Panc1 (cell line): ENCODE measurements at regions not wholly inside any gene's neighbourhood (a gene's known extent, or its start where the extent isn't known, plus 50 kb on each side); places are given as distances from the start of the nearest gene placed in this dataset.

Experiments
- POLR2AphosphoS5 ChIP-seq: IDR thresholded peaks from 2 replicates; pipeline ENCODE4 v1.6.1; 2012; ENCODE audit warnings: mild to moderate bottlenecking, low read depth, low read length, moderate library complexity
- SIN3A ChIP-seq: IDR thresholded peaks from 2 replicates; pipeline ENCODE4 v1.6.1; 2012; ENCODE audit warnings: low read depth, mild to moderate bottlenecking, low read length, moderate library complexity, borderline replicate concordance; ENCODE audit not compliant: insufficient read depth
- TCF7L2 ChIP-seq: IDR thresholded peaks from 2 replicates; pipeline ENCODE4 v1.6.1; 2011; ENCODE audit warnings: mild to moderate bottlenecking, low read depth, low read length, inconsistent platforms
- TF ChIP-seq, protein P1 (sequence below): fragments of 450-650 bp; IDR thresholded peaks from 2 replicates; pipeline ENCODE4 v1.5.1; 2017; ENCODE audit warnings: mild to moderate bottlenecking
- TF ChIP-seq, protein P2 (sequence below), 2 experiments: IDR thresholded peaks; 2 replicates each; pipeline ENCODE4 v1.6.1; 2011 to 2012; ENCODE audit warnings: low read depth in 2 of 2, control low read depth in 1 of 2, low read length in 1 of 2, mild to moderate bottlenecking in 1 of 2, moderate library complexity in 1 of 2; ENCODE audit not compliant: insufficient read depth in 1 of 2

DNA sequence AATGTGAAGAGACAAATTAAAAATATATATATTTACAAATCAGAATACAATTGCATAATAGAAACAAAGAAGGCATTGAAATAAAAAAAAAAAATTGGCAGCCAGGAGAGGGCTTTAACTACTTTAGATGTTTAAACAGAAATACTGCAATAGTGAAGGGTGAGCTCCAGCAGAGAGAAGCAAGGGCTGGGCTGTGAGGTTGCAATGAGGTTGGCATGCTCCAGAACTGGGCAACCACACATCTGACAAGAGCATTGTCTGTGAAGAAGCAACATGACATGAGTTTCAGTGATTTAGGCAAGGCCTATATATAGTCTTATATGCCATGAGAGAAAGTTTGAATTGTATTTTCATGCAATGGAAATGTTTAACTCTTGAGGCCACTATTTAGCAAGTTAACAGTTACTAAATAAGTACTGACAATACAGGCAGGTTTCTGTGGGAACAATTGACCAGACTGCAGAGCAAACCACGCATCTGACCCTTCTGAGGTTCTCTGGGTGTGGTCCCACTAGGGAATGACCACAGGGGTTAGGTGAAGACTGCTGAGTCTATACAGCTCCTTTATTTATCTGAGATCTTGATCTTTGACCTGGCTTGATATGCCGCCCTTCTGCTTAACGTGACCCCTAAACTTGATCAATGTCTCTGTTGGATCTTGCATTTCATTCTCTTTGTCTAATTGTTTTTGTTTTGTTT lies 354.2 kb upstream of the PIK3C3 start:
- TF ChIP-seq, protein P1, sequence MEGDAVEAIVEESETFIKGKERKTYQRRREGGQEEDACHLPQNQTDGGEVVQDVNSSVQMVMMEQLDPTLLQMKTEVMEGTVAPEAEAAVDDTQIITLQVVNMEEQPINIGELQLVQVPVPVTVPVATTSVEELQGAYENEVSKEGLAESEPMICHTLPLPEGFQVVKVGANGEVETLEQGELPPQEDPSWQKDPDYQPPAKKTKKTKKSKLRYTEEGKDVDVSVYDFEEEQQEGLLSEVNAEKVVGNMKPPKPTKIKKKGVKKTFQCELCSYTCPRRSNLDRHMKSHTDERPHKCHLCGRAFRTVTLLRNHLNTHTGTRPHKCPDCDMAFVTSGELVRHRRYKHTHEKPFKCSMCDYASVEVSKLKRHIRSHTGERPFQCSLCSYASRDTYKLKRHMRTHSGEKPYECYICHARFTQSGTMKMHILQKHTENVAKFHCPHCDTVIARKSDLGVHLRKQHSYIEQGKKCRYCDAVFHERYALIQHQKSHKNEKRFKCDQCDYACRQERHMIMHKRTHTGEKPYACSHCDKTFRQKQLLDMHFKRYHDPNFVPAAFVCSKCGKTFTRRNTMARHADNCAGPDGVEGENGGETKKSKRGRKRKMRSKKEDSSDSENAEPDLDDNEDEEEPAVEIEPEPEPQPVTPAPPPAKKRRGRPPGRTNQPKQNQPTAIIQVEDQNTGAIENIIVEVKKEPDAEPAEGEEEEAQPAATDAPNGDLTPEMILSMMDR, result no peak
- TF ChIP-seq POLR2AphosphoS5, result no peak
- TF ChIP-seq, protein P2, sequence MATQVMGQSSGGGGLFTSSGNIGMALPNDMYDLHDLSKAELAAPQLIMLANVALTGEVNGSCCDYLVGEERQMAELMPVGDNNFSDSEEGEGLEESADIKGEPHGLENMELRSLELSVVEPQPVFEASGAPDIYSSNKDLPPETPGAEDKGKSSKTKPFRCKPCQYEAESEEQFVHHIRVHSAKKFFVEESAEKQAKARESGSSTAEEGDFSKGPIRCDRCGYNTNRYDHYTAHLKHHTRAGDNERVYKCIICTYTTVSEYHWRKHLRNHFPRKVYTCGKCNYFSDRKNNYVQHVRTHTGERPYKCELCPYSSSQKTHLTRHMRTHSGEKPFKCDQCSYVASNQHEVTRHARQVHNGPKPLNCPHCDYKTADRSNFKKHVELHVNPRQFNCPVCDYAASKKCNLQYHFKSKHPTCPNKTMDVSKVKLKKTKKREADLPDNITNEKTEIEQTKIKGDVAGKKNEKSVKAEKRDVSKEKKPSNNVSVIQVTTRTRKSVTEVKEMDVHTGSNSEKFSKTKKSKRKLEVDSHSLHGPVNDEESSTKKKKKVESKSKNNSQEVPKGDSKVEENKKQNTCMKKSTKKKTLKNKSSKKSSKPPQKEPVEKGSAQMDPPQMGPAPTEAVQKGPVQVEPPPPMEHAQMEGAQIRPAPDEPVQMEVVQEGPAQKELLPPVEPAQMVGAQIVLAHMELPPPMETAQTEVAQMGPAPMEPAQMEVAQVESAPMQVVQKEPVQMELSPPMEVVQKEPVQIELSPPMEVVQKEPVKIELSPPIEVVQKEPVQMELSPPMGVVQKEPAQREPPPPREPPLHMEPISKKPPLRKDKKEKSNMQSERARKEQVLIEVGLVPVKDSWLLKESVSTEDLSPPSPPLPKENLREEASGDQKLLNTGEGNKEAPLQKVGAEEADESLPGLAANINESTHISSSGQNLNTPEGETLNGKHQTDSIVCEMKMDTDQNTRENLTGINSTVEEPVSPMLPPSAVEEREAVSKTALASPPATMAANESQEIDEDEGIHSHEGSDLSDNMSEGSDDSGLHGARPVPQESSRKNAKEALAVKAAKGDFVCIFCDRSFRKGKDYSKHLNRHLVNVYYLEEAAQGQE (IDR thresholded peaks at IDR 0.05; ENCODE audit: insufficient read depth in 1 of 2, low read depth in 2 of 2, low read length in 1 of 2), result no peak
- TF ChIP-seq TCF7L2, result no peak
- no peak for TF ChIP-seq SIN3A
